ENCODE measurements at regions not wholly inside any gene's neighbourhood (a gene's known extent, or its start where the extent isn't known, plus 50 kb on each side); places are given as distances from the start of the nearest gene placed in this dataset.

DNA sequence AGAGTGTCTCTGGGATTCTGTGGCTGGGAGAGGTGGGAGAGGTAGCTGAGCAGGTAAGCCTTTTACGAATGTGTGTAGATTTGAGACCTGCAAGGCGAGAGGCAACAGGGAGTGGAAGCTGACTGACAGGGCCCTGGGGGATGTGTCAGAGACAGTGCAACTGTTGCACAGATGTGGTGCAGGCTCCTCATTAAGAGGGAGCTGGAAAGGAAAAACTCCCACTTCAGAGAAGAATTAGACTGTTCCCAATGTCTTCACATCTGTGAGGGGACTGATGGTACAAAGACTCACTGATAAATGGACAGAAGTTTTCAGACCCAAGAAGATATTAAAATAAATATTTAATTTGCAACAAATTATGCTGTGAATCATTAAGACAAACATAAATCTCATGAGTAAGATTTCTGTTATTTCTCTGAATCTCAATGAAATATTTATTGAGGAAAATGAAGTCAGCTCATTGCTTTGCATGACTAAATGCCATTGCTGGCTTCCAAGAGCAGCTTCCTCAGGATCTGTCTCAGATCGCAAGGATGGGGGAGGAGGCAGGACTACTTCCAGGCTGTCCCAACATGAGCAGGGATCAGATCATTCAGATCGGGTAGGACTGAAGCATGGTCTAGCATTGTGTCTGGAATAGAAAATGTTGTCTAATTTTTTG, 127.3 kb upstream of the ROPN1 start:
- H3K4me3 ChIP-seq (ENCODE audit: low read depth, low read length), result no peak overlapping the region
- no peak for DNase-seq (ENCODE audit: low read depth)
- TF ChIP-seq, protein P1, sequence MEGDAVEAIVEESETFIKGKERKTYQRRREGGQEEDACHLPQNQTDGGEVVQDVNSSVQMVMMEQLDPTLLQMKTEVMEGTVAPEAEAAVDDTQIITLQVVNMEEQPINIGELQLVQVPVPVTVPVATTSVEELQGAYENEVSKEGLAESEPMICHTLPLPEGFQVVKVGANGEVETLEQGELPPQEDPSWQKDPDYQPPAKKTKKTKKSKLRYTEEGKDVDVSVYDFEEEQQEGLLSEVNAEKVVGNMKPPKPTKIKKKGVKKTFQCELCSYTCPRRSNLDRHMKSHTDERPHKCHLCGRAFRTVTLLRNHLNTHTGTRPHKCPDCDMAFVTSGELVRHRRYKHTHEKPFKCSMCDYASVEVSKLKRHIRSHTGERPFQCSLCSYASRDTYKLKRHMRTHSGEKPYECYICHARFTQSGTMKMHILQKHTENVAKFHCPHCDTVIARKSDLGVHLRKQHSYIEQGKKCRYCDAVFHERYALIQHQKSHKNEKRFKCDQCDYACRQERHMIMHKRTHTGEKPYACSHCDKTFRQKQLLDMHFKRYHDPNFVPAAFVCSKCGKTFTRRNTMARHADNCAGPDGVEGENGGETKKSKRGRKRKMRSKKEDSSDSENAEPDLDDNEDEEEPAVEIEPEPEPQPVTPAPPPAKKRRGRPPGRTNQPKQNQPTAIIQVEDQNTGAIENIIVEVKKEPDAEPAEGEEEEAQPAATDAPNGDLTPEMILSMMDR (IDR thresholded peaks at IDR 0.05; ENCODE audit: insufficient read depth, low read depth, low read length, missing control alignments), result no peak

GRCh38 chr3:124121379-124122312, 129.7 kb upstream of the ROPN1 start:
- H3K4me3 ChIP-seq (ENCODE audit: low read depth, low read length), result no peak overlapping the region
- DNase-seq (ENCODE audit: low read depth), result no peak
- TF ChIP-seq, protein P1 (IDR thresholded peaks at IDR 0.05; ENCODE audit: insufficient read depth, low read depth, low read length, missing control alignments), result no peak

DNA sequence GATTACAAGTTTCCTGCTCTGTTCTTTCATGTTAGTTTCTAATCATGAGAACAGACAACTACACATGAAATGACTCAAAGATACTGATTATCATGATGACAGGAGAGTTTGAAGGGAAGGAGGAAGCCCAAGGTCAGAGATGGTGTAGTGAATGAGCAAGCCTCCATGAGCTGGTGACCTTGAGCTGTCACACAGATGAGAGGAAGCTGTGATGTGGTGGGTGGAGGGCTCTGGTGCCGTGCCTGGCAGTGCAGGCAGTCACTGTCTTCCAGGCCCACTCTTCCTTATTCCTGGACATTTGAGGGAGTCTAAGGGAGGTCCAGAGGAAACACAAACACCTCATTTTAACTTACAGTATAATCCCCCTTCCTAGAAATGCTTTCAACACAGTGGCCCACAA, 133.4 kb upstream of the ROPN1 start:
- TF ChIP-seq, protein P1 (IDR thresholded peaks at IDR 0.05; ENCODE audit: insufficient read depth, low read depth, low read length, missing control alignments), result no peak
- H3K4me3 ChIP-seq (ENCODE audit: low read depth, low read length), result no peak overlapping the region
- DNase-seq (ENCODE audit: low read depth), result no peak

GRCh38 chr3:124126436-124127023, 134.6 kb upstream of the ROPN1 start:
- H3K4me3 ChIP-seq (ENCODE audit: low read depth, low read length), result no peak overlapping the region
- TF ChIP-seq, protein P1 (IDR thresholded peaks at IDR 0.05; ENCODE audit: insufficient read depth, low read depth, low read length, missing control alignments), result no peak
- DNase-seq (ENCODE audit: low read depth), result no peak

DNA sequence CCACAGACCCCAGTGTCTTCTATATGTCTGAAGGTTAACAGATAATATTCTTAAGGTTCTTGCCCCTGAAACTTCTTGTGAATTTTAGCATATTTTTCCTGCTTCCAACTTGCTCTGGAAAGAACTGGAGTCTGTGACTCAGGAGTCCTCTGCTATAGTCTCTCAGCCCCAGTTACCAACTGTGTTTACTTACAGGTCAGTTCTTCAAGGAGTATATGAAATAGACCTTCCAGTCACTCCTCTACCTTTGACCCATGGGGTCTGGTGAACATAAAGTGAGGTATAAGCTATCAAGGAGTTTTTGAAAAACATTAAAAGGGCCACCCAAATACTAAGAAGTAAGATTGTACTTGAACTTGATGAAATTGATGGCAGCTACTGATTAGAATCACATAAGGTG, 139.2 kb upstream of the ROPN1 start:
- H3K4me3 ChIP-seq (ENCODE audit: low read depth, low read length), result no peak overlapping the region
- TF ChIP-seq, protein P1 (IDR thresholded peaks at IDR 0.05; ENCODE audit: insufficient read depth, low read depth, low read length, missing control alignments), result no peak
- DNase-seq (ENCODE audit: low read depth), result no peak

DNA sequence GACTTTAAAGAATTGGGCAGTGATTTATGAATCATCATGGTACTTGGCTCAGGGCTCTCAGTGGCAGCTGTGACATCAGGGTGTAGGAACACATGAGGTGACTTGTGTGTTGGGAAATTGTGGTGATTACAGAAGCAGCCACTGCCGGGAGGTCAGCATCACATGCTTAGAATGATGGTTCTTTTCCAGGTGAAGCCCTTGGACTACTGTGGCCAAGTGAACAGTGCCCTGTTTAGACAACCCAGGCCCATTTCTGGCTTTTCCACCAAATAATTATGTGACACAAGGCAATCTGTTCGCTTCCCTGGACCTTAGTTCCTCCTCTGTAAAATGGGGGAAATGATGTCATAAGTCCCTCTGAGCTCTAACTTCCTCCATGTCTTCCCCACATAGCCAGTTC, 139.7 kb upstream of the ROPN1 start:
- TF ChIP-seq, protein P1 (IDR thresholded peaks at IDR 0.05; ENCODE audit: insufficient read depth, low read depth, low read length, missing control alignments), result no peak
- DNase-seq (ENCODE audit: low read depth), result no peak
- no peak overlapping the region for H3K4me3 ChIP-seq (ENCODE audit: low read depth, low read length)
